ENCODE measurements at regions not wholly inside any gene's neighbourhood (a gene's known extent, or its start where the extent isn't known, plus 50 kb on each side); places are given as distances from the start of the nearest gene placed in this dataset.

GRCh38 chr2:16181062-16181740 lies 240.9 kb downstream of the MYCN start:
- H3K9me2 ChIP-seq (replicated peaks; ENCODE audit: low read depth, low read length) = no peaks in the 10 kb centered on the region
- no peak overlapping the region for H3K9ac ChIP-seq (ENCODE audit: low read depth, low read length, poor library complexity, severe bottlenecking)
- H3K79me2 ChIP-seq (ENCODE audit: insufficient read depth, low read length) = no peaks in the 10 kb centered on the region
- H3K36me3 ChIP-seq (ENCODE audit: insufficient read depth, low read length) = no peaks in the 10 kb centered on the region
- H3K4me1 ChIP-seq (ENCODE audit: insufficient read depth, low read length, poor library complexity, severe bottlenecking) = no peaks in the 10 kb centered on the region
- no peaks in the 10 kb centered on the region for H4K20me1 ChIP-seq (ENCODE audit: insufficient read depth, low read length, poor library complexity, severe bottlenecking)
- TF ChIP-seq EZH2phosphoT487 (IDR thresholded peaks at IDR 0.05; ENCODE audit: borderline replicate concordance) (no peak), CTCF (conservative IDR thresholded peaks at IDR 0.05; ENCODE audit: low read length) (no peak)
- H3K4me2 ChIP-seq (ENCODE audit: low read depth, low read length, poor library complexity, severe bottlenecking) = no peak overlapping the region
- no peaks in the 10 kb centered on the region for H3K27me3 ChIP-seq (ENCODE audit: insufficient read depth, low read length, poor library complexity, severe bottlenecking)
- no peak overlapping the region for H2AFZ ChIP-seq (ENCODE audit: low read length)
- H3K9me3 ChIP-seq (ENCODE audit: insufficient read depth, low read depth, low read length) = no peaks in the 10 kb centered on the region
- H3F3A ChIP-seq (ENCODE audit: low read depth) = no peaks in the 10 kb centered on the region
- H3K4me3 ChIP-seq (ENCODE audit: low read length, poor library complexity, severe bottlenecking) = no peak overlapping the region

GRCh38 chr2:16180631-16181030 lies 240.3 kb downstream of the MYCN start:
- no peaks in the 10 kb centered on the region for H4K20me1 ChIP-seq (ENCODE audit: insufficient read depth, low read length, poor library complexity, severe bottlenecking)
- TF ChIP-seq EZH2phosphoT487 (IDR thresholded peaks at IDR 0.05; ENCODE audit: borderline replicate concordance) (no peak), CTCF (conservative IDR thresholded peaks at IDR 0.05; ENCODE audit: low read length) (no peak)
- no peak overlapping the region for H3K4me3 ChIP-seq (ENCODE audit: low read length, poor library complexity, severe bottlenecking)
- no peak overlapping the region for H3K9ac ChIP-seq (ENCODE audit: low read depth, low read length, poor library complexity, severe bottlenecking)
- no peaks in the 10 kb centered on the region for H3K36me3 ChIP-seq (ENCODE audit: insufficient read depth, low read length)
- H3K9me3 ChIP-seq (ENCODE audit: insufficient read depth, low read depth, low read length) = no peaks in the 10 kb centered on the region
- no peaks in the 10 kb centered on the region for H3K9me2 ChIP-seq (replicated peaks; ENCODE audit: low read depth, low read length)
- no peaks in the 10 kb centered on the region for H3K27me3 ChIP-seq (ENCODE audit: insufficient read depth, low read length, poor library complexity, severe bottlenecking)
- no peaks in the 10 kb centered on the region for H3K4me1 ChIP-seq (ENCODE audit: insufficient read depth, low read length, poor library complexity, severe bottlenecking)
- H3K79me2 ChIP-seq (ENCODE audit: insufficient read depth, low read length) = no peaks in the 10 kb centered on the region
- no peaks in the 10 kb centered on the region for H3F3A ChIP-seq (ENCODE audit: low read depth)
- no peak overlapping the region for H2AFZ ChIP-seq (ENCODE audit: low read length)
- H3K4me2 ChIP-seq (ENCODE audit: low read depth, low read length, poor library complexity, severe bottlenecking) = no peak overlapping the region

GRCh38 chr2:16179701-16180416 lies 239.5 kb downstream of the MYCN start:
- Histone ChIP-seq H3K27me3 (ENCODE audit: insufficient read depth, low read length, poor library complexity, severe bottlenecking) (no peaks in the 10 kb centered on the region), H3K4me1 (ENCODE audit: insufficient read depth, low read length, poor library complexity, severe bottlenecking) (no peaks in the 10 kb centered on the region), H3K79me2 (ENCODE audit: insufficient read depth, low read length) (no peaks in the 10 kb centered on the region), H3K4me2 (ENCODE audit: low read depth, low read length, poor library complexity, severe bottlenecking) (no peak overlapping the region), H3K9me3 (ENCODE audit: insufficient read depth, low read depth, low read length) (no peaks in the 10 kb centered on the region), H3K4me3 (ENCODE audit: low read length, poor library complexity, severe bottlenecking) (no peak overlapping the region), H4K20me1 (ENCODE audit: insufficient read depth, low read length, poor library complexity, severe bottlenecking) (no peaks in the 10 kb centered on the region), H3K9me2 (replicated peaks; ENCODE audit: low read depth, low read length) (no peaks in the 10 kb centered on the region), H3F3A (ENCODE audit: low read depth) (no peaks in the 10 kb centered on the region), H3K36me3 (ENCODE audit: insufficient read depth, low read length) (no peaks in the 10 kb centered on the region), H3K9ac (ENCODE audit: low read depth, low read length, poor library complexity, severe bottlenecking) (no peak overlapping the region), H2AFZ (ENCODE audit: low read length) (no peak overlapping the region)
- TF ChIP-seq CTCF (conservative IDR thresholded peaks at IDR 0.05; ENCODE audit: low read length) (no peak), EZH2phosphoT487 (IDR thresholded peaks at IDR 0.05; ENCODE audit: borderline replicate concordance) (no peak)
